OCI-LY7 (cell line): ENCODE measurements at regions not wholly inside any gene's neighbourhood (a gene's known extent, or its start where the extent isn't known, plus 50 kb on each side); places are given as distances from the start of the nearest gene placed in this dataset.

Experiments
- BruUV-seq: library from RNA; stranded (reverse); fragments of 400-500 nt; replicated peaks from 2 replicates; lab custom pipeline; 2021; lab: Mats Ljungman, UMichigan
- CTCF ChIA-PET: fragments of 300-600 bp; sonication (Branson Sonifier 250); formaldehyde crosslinking; loops from one replicate; lab custom pipeline; 2022; ENCODE audit warnings: antibody characterized with exemption; ENCODE audit not compliant: unreplicated experiment; lab: Charles Lee
- POLR2A ChIA-PET: fragments of 300-600 bp; sonication (Branson Sonifier 250); formaldehyde crosslinking; loops from one replicate; lab custom pipeline; 2022; ENCODE audit warnings: antibody characterized with exemption; lab: Charles Lee
- DNase-seq: peaks from one replicate; pipeline ENCODE4 v3.0.0-alpha.2; 2015; ENCODE audit warnings: low spot score
- H2AFZ ChIP-seq: fragments of 200-600 bp; sonication (generic), shearing (Covaris generic); 2 replicates; pipeline ENCODE4 v1.6.1; 2014; ENCODE audit warnings: mild to moderate bottlenecking, antibody characterized with exemption, low read length, moderate library complexity
- H3K27ac ChIP-seq: fragments of 200-600 bp; sonication (generic); 2 replicates; pipeline ENCODE4 v1.5.1; 2014; ENCODE audit warnings: mixed run types, low read depth, mild to moderate bottlenecking, moderate library complexity, low read length, inconsistent platforms; ENCODE audit not compliant: poor library complexity, severe bottlenecking
- H3K36me3 ChIP-seq: fragments of 200-600 bp; sonication (generic); 2 replicates; pipeline ENCODE4 v1.6.1; 2014; ENCODE audit warnings: mild to moderate bottlenecking, antibody characterized with exemption, low read length, moderate library complexity, mixed read lengths; ENCODE audit not compliant: insufficient read depth
- H3K4me1 ChIP-seq: fragments of 200-600 bp; sonication (generic); 2 replicates; pipeline ENCODE4 v1.5.1; 2014; ENCODE audit warnings: mild to moderate bottlenecking, low read length; ENCODE audit not compliant: insufficient read depth, poor library complexity, severe bottlenecking
- H3K4me2 ChIP-seq: fragments of 200-600 bp; sonication (generic); 2 replicates; pipeline ENCODE4 v1.6.1; 2014; ENCODE audit warnings: mild to moderate bottlenecking, low read length
- H3K4me3 ChIP-seq: fragments of 200-600 bp; sonication (generic); 2 replicates; pipeline ENCODE4 v1.5.1; 2014; ENCODE audit warnings: mild to moderate bottlenecking, low read depth, low read length; ENCODE audit not compliant: poor library complexity, severe bottlenecking
- H3K79me2 ChIP-seq: fragments of 200-600 bp; sonication (generic); 2 replicates; pipeline ENCODE4 v1.6.1; 2016; ENCODE audit warnings: low read depth, mild to moderate bottlenecking, low read length, moderate library complexity, mixed read lengths; ENCODE audit not compliant: insufficient read depth
- H3K9me2 ChIP-seq: fragments of 200-600 bp; sonication (generic); 2 replicates; pipeline ENCODE4 v1.6.1; 2016; ENCODE audit warnings: mild to moderate bottlenecking, low read length, mixed read lengths; ENCODE audit not compliant: insufficient read depth
- H3K9me3 ChIP-seq: fragments of 200-600 bp; sonication (generic); 2 replicates; pipeline ENCODE4 v1.6.1; 2014; ENCODE audit warnings: mild to moderate bottlenecking, mixed run types, low read length, mixed read lengths
- H4K20me1 ChIP-seq: fragments of 200-600 bp; sonication (generic); 2 replicates; pipeline ENCODE4 v1.6.1; 2014; ENCODE audit warnings: mild to moderate bottlenecking, antibody characterized with exemption, low read length, moderate library complexity, mixed read lengths; ENCODE audit not compliant: insufficient read depth
- EZH2phosphoT487 ChIP-seq: fragments of 200-600 bp; sonication (generic); IDR thresholded peaks from 2 replicates; pipeline ENCODE4 v1.6.1; 2018; ENCODE audit warnings: low read depth, borderline replicate concordance, mild to moderate bottlenecking, mixed run types, antibody characterized with exemption, low read length, moderate library complexity, mixed read lengths
- intact Hi-C: fragments of 100-400 bp; cut with micrococcal nuclease; formaldehyde crosslinking; loops from one replicate; pipeline ENCODE4 v1.10.0; 2022; ENCODE audit not compliant: unreplicated experiment
- TF ChIP-seq, protein P1 (sequence below): fragments of 200-600 bp; sonication (generic); conservative IDR thresholded peaks from 2 replicates; pipeline ENCODE4 v1.5.1; 2014; ENCODE audit warnings: mild to moderate bottlenecking, antibody characterized with exemption, low read length, moderate library complexity, mixed read lengths

DNA sequence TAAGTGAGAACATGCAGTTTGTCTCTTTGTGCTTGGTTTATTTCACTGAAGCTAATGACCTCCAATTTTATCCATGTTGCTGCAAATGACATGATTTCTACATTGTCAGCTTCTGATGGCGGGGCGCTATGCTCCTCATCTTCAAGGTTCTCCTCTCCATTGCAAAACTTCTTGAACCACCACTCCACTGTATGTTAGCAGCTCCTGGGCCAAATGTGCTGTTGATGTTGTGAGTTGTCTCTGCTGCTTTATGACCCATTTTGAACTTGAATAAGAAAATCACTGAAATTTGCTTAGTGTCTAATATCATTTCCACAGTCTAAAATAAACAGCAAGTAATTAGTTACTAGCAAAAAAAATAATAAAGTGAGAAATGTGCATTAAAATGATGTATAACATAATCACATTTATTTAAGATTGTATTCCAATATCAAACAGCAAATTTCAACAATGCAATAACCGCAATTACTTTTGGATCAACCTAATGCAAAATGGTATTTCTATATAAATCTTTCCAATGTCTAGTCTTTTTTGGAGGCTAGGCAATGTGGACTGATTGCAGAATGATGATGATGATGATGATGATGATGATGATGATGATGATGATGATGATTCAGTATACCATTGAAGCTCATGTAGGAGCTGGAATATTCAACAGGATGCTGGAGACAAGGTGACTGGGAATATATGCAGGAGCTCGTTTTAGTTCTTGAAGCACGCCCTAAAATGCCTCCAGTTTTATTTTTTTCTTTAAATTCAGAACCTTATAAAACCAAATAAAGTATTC, 304.9 kb upstream of the KYNU start:
- POLR2A ChIA-PET: no interaction called here
- no TSS peak for BruUV-seq
- no peak for DNase-seq
- no peaks in the 10 kb centered on the region for H3K79me2 ChIP-seq
- TF ChIP-seq, protein P1, sequence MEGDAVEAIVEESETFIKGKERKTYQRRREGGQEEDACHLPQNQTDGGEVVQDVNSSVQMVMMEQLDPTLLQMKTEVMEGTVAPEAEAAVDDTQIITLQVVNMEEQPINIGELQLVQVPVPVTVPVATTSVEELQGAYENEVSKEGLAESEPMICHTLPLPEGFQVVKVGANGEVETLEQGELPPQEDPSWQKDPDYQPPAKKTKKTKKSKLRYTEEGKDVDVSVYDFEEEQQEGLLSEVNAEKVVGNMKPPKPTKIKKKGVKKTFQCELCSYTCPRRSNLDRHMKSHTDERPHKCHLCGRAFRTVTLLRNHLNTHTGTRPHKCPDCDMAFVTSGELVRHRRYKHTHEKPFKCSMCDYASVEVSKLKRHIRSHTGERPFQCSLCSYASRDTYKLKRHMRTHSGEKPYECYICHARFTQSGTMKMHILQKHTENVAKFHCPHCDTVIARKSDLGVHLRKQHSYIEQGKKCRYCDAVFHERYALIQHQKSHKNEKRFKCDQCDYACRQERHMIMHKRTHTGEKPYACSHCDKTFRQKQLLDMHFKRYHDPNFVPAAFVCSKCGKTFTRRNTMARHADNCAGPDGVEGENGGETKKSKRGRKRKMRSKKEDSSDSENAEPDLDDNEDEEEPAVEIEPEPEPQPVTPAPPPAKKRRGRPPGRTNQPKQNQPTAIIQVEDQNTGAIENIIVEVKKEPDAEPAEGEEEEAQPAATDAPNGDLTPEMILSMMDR: no peak
- no peak for TF ChIP-seq EZH2phosphoT487
- intact Hi-C loops: no loop called here
- H3K9me2 ChIP-seq: no peaks in the 10 kb centered on the region
- no peaks in the 10 kb centered on the region for H4K20me1 ChIP-seq
- no peaks in the 10 kb centered on the region for H3K9me3 ChIP-seq
- no peak overlapping the region for H3K4me2 ChIP-seq
- CTCF ChIA-PET: no interaction called here
- no peaks in the 10 kb centered on the region for H3K36me3 ChIP-seq
- no peak overlapping the region for H2AFZ ChIP-seq
- H3K27ac ChIP-seq: no peak overlapping the region
- no peaks in the 10 kb centered on the region for H3K4me1 ChIP-seq
- no peak overlapping the region for H3K4me3 ChIP-seq

DNA sequence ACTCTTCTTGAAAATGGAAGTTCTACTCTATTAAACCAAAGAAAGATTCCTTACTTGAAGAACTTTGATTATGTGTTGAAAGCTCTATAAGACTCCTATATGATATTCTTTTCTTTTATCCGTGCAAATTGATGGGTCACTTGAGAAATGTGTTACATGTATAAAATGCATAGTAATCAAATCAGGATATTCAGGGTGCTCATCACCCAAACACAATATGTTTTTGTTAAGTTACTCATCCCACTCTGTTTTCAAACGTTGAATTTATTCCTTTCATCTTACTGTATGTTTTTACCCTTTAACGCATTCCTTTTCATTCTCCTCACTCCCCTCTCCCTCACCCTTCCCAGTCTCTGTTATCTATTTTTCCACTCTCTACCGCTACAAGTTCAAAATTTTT, 305.5 kb upstream of the KYNU start:
- H3K27ac ChIP-seq: no peak overlapping the region
- intact Hi-C loops: no loop called here
- H3K36me3 ChIP-seq: no peaks in the 10 kb centered on the region
- H2AFZ ChIP-seq: no peak overlapping the region
- H3K9me2 ChIP-seq: no peaks in the 10 kb centered on the region
- H3K4me2 ChIP-seq: no peak overlapping the region
- no peak for TF ChIP-seq EZH2phosphoT487
- TF ChIP-seq, protein P1: no peak
- no peaks in the 10 kb centered on the region for H3K79me2 ChIP-seq
- ChIA-PET POLR2A (no interaction called here), CTCF (no interaction called here)
- no peak overlapping the region for H3K4me3 ChIP-seq
- no peaks in the 10 kb centered on the region for H4K20me1 ChIP-seq
- no peaks in the 10 kb centered on the region for H3K9me3 ChIP-seq
- BruUV-seq: no TSS peak
- no peak for DNase-seq
- no peaks in the 10 kb centered on the region for H3K4me1 ChIP-seq

DNA sequence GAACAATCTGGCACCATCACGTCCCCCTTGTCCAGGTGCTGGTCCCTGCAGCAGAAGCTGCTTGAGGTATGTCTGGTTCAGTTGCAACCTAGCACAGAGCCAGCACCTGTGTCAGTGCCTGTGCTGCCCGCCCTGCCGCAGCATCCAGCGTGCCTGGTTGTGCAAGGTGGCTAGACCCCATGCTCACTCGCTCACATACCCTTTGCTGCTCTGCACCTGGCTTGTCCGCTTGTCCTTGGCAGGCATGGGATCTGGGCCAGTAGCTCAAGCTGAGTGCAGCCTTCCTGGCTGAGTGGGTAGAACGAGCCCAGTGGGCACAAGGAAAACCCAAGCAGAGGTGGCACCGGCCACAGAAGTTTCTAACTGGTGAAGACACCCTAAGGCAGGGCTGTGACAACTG, 314.6 kb upstream of the KYNU start:
- H4K20me1 ChIP-seq: no peaks in the 10 kb centered on the region
- no TSS peak for BruUV-seq
- intact Hi-C loops: no loop called here
- no peaks in the 10 kb centered on the region for H3K79me2 ChIP-seq
- H3K36me3 ChIP-seq: no peaks in the 10 kb centered on the region
- H3K4me1 ChIP-seq: no peaks in the 10 kb centered on the region
- no peak for DNase-seq
- no peaks in the 10 kb centered on the region for H3K9me2 ChIP-seq
- no peaks in the 10 kb centered on the region for H3K9me3 ChIP-seq
- POLR2A ChIA-PET: no interaction called here
- H3K27ac ChIP-seq: no peak overlapping the region
- TF ChIP-seq EZH2phosphoT487: no peak
- TF ChIP-seq, protein P1: no peak
- CTCF ChIA-PET: no interaction called here
- H3K4me3 ChIP-seq: no peak overlapping the region
- no peak overlapping the region for H2AFZ ChIP-seq
- no peak overlapping the region for H3K4me2 ChIP-seq
